ENCODE measurements at regions not wholly inside any gene's neighbourhood (a gene's known extent, or its start where the extent isn't known, plus 50 kb on each side); places are given as distances from the start of the nearest gene placed in this dataset.

GRCh38 chr16:6692874-6693273 lies 639.8 kb upstream of the RBFOX1 start:
- no TSS peak for BruUV-seq (replicated peaks)
- ChIA-PET POLR2A (no interaction called here), CTCF (no interaction called here), RAD21 (ENCODE audit: low non-redundant PET in 1 of 2, low total read pairs in 2 of 2, uncharacterized antibody in 2 of 2, unreplicated experiment in 2 of 2) (no interaction called here)
- ATAC-seq (no peak), DNase-seq (ENCODE audit: low read depth, low spot score) (no peak)
- Histone ChIP-seq H3K9ac (ENCODE audit: low read length) (no peak overlapping the region), H3K36me3 (ENCODE audit: control insufficient read depth in 1 of 2, insufficient read depth in 2 of 2, low read length in 2 of 2) (no peaks in the 10 kb centered on the region), H3K9me3 (ENCODE audit: control insufficient read depth in 1 of 2, insufficient read depth in 1 of 2, low read depth in 1 of 2, low read length in 2 of 2) (no peaks in the 10 kb centered on the region), H3K4me2 (ENCODE audit: low read length) (no peak overlapping the region), H3K9me2 (ENCODE audit: insufficient read depth) (no peaks in the 10 kb centered on the region), H2AFZ (ENCODE audit: low read depth, low read length, poor library complexity, severe bottlenecking) (no peak overlapping the region), H3K4me1 (ENCODE audit: control insufficient read depth in 1 of 2, insufficient read depth in 2 of 2, low read length in 2 of 2) (no peaks in the 10 kb centered on the region), H3K27ac (ENCODE audit: low read depth, low read length) (no peak overlapping the region), H4K20me1 (ENCODE audit: insufficient read depth) (no peaks in the 10 kb centered on the region), H3K4me3 (replicated peaks in 1 of 2; ENCODE audit: low read depth in 1 of 2, low read length in 2 of 2) (no peak overlapping the region), H3K27me3 (ENCODE audit: insufficient read depth, low read length) (no peaks in the 10 kb centered on the region), H3K79me2 (ENCODE audit: insufficient read depth, low read length) (no peaks in the 10 kb centered on the region)
- TF ChIP-seq SRF (IDR thresholded peaks at IDR 0.05; ENCODE audit: low read depth) (no peak), CEBPB (IDR thresholded peaks at IDR 0.05; ENCODE audit: low read depth) (no peak), FOSL1 (IDR thresholded peaks at IDR 0.05; ENCODE audit: low read depth) (no peak), SP1 (IDR thresholded peaks at IDR 0.05; ENCODE audit: low read depth) (no peak), ZNF274 (IDR thresholded peaks at IDR 0.05; ENCODE audit: low read depth, low read length) (no peak), ATF3 (IDR thresholded peaks at IDR 0.05) (no peak), EZH2phosphoT487 (IDR thresholded peaks at IDR 0.05; ENCODE audit: borderline replicate concordance) (no peak), POLR2AphosphoS5 (IDR thresholded peaks at IDR 0.05; ENCODE audit: low read depth, low read length) (no peak), ELF1 (IDR thresholded peaks at IDR 0.05; ENCODE audit: borderline replicate concordance, low read depth) (no peak), CTCF (IDR thresholded peaks at IDR 0.05 in 2 of 3, conservative IDR thresholded peaks at IDR 0.05 in 1 of 3; ENCODE audit: borderline replicate concordance in 1 of 3, insufficient read depth in 1 of 3, low read depth in 2 of 3, low read length in 2 of 3) (no peak), EZH2 (IDR thresholded peaks at IDR 0.05) (no peak), SIN3A (IDR thresholded peaks at IDR 0.05; ENCODE audit: low read depth) (no peak), TCF7L2 (IDR thresholded peaks at IDR 0.05; ENCODE audit: borderline replicate concordance, extremely low read depth, insufficient read depth, insufficient read length) (no peak), REST (IDR thresholded peaks at IDR 0.05; ENCODE audit: low read depth) (no peak), ZBTB33 (IDR thresholded peaks at IDR 0.05; ENCODE audit: extremely low read depth, insufficient replicate concordance, low read length) (no peak), EGR1 (IDR thresholded peaks at IDR 0.05; ENCODE audit: low read depth) (no peak)
- intact Hi-C loops (cut with micrococcal nuclease): no loop called here
